ENCODE measurements at regions not wholly inside any gene's neighbourhood (a gene's known extent, or its start where the extent isn't known, plus 50 kb on each side); places are given as distances from the start of the nearest gene placed in this dataset.

DNA sequence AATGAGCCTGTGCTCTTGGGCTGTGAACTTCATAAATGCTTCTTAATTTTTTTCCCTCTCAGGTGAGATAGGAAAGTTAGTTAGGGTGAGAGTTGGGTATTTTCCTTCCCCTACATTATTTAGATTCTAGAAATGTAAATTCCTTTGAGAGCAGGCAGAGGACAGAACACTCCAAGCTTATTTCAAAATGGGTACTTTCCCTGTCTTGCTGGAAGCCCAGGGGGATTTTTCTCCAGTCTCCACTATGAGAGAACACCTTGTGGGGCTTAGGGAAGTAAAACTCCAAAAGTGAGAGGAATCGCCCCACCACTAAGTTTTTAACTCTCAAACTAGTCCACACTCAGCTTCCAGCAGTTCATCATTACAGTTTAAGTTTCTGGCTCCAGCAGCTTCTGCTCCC lies 253.2 kb upstream of the CTAGE1 start:
- no peak for DNase-seq (ENCODE audit: low spot score)

DNA sequence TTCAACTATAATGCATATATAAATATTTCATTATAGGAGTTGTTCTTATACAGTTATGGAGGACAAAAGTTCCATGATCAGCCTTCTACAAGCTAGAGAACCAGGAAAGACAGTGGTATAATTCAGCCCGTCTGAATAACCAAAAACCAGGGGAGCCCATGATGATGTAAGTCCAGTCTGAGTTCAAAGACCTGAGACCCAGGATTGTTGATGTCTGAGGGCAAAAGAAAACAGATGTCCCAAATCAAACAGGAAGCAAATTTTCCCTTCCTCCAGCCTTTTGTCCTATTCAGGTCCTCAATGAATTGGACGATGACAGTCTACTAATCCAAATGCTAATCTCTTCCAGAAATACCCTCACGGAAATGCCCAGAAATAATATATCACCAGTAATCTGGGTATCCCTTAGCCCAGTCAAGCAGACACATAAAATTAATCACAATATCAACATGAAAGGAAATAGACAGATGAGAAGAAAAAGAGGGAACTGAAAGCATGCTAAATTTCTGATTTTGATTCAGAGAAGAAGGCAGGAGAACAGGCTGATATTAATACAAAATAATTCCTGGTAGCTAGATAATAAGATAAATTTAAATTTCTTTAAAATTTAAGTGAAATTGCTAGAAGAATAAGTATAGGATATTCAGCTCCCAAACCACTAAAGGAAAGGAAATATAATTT lies 255.6 kb upstream of the CTAGE1 start:
- DNase-seq (ENCODE audit: low spot score), result no peak

GRCh38 chr18:22674272-22674671 lies 256.6 kb upstream of the CTAGE1 start:
- DNase-seq (ENCODE audit: low spot score), result no peak

- DNase-seq (ENCODE audit: low spot score), result no peak
These were observed 257.3 kb upstream of the CTAGE1 start for GRCh38 chr18:22675006-22675405.

DNA sequence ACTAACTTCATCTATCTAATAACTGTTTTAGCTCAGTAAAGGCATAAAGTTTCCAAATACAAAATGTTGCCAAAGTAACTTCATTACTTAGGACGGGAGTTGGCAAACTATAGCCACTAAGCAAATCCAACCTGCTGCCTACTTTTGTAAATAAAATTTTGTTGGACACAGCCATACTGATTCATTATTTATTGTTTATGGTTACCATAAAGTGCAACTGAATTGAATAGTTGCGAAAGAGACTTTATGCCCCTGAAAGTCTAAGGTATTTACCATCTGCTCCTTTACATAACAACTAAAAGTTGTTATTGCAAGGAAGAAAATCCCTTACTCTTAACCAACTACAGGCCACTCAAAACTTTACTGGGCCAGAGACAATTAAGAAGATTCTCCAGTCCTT lies 256.7 kb upstream of the RBBP8 start:
- DNase-seq (ENCODE audit: low spot score), result no peak

GRCh38 chr18:22678486-22678885 lies 254.6 kb upstream of the RBBP8 start:
- DNase-seq (ENCODE audit: low spot score), result no peak

DNA sequence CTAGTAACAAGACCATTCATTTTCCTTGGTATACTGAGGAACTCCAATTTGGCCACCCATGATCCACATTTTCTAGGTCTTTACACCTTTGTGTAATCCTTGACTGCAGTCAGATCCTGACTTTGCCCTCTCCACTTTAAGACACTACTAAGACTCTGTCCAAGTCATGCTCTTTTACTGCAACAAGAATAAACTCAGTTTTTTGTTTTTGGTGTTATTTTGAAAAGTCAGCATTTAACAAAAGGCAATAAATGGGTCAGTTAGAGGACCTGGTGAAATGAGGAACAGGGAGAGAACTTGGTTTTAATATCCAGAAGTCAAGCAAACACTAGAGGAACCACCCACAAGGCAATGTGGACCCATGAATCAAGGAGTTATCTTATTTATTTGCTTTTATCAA lies 252.2 kb upstream of the RBBP8 start:
- DNase-seq (ENCODE audit: low spot score), result no peak

DNA sequence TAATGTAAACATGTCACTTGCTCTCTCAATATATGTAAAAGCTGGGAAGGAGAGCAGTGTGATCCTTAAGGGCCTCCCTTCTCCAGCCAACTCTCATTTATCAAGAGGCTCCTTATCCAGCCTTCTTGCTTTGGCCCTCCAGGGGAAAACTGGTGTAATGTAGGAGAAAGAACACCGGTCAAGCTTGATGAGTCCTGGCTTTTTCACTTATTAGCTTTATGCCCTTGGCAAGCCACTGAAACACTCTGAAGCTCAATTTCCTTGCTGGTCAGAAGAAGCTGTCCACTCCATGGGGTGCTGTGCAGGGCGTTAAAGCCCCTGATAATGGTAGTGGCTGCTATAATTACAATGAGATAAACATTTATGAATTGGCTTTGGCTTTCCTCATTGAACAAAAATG lies 251.2 kb upstream of the RBBP8 start:
- DNase-seq (ENCODE audit: low spot score), result no peak

GRCh38 chr18:22682720-22683119 lies 250.4 kb upstream of the RBBP8 start:
- no peak for DNase-seq (ENCODE audit: low spot score)

DNA sequence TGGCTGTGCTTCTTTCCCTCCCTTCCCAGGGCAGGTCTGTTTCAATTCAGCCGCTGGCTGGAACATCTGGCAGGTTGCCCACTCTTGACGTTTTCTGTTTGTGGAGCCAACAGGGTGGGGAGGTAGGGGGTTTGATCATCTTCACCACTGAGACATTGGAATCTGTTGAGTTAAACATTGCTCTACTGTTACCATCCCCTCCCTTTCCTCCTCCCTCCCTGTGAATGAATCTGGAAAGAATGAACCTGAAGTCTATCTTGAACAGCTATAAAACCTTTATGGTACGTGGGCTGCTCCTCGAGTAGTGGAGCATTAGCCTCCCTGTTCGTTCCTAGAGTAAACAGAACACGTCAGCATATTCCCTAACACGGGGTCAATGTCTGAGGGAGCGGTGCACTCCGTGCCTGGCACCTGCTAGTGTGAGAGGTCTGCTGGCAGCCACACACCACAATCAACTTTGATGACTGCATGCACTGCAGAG lies 249.9 kb upstream of the RBBP8 start:
- no peak for DNase-seq (ENCODE audit: low spot score)

DNA sequence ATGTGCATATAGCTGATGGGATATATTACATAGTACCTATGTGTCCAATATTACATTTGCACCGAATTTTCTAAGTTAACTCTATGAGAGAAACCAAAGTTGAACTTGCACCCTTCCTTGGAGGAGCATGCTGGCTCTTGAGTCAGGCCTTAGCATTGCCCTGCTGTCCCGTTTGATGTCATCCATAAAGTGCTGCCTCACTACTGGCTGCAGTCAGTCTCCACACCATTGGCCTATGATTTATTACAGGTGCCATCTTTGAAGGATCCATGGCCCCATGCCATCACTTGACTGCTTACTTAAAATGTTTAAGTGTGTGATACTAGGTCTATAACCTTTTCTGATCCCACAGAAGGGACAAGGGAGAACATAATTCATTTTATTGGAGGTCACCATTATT lies 249.3 kb upstream of the RBBP8 start:
- DNase-seq (ENCODE audit: low spot score), result no peak

DNA sequence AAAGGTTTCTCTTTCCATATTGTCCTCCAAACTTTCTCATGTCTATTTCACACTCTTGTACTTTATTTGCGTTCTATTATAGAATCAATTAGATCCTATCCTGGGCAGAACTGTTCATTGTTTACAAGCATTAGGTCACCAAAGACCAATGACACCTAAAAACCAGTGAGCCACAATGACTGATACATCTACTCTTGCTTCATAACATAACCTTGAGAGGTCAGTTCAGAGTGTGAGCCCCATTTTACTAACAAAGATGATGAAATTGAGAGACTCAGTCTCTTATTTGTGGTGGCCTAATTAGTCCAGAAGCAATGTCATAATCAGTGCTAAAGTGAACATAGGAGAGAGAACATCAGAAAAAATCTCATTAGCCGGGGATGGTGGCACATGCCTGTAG lies 248.9 kb upstream of the RBBP8 start:
- DNase-seq (ENCODE audit: low spot score), result no peak

- no peak for DNase-seq (ENCODE audit: low spot score)
These were observed 247.3 kb upstream of the RBBP8 start for GRCh38 chr18:22685788-22686187.

- no peak for DNase-seq (ENCODE audit: low spot score)
These were observed 245.0 kb upstream of the RBBP8 start for GRCh38 chr18:22687892-22688680.

DNA sequence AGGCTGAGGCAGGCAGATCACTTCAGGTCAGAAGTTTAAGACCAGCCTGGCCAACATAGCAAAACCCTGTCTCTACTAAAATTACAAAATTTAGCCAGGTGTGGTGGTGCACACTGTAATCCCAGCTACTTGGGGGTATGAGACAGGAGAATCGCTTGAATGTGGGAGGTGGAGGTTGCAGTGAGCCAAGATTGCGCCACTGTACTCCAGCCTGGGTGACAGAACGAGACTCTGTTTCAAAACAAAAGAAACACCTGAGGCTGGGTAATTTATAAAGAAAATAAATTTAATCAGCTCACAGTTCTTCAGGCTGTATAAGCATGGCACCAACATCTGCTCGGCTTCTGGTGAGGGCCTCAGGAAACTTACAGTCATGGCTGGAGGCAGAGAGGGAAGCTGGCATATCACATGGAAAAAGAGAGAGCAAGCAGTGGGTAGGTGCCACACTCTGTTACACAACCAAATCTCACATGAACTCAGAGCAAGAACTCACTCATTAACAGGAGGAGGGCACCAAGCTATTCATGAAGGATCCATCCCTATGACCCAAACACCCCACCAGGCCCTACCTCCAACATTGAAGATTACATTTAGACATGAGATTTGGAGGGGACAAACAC lies 244.1 kb upstream of the RBBP8 start:
- DNase-seq (ENCODE audit: low spot score), result no peak

GRCh38 chr18:22689712-22690111 lies 243.4 kb upstream of the RBBP8 start:
- no peak for DNase-seq (ENCODE audit: low spot score)

DNA sequence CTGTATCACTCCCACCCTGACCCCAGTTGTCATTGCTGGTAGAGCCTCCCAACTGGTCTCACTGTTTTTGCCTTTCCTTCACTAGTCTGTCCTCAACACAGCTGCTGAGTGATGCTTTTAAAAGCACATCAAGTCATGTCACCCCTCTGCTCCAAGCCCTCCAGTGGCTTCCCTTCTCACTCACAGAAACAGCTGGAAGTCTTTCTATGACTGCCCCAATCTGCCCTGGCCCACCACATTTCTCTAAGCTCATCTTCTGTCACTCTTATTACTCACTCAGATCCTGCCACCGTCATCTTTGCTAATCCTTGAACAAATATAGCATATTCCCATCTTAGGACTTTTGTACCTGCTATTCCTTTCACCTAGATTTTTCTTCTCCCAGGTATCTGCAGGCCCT lies 242.6 kb upstream of the RBBP8 start:
- no peak for DNase-seq (ENCODE audit: low spot score)

DNA sequence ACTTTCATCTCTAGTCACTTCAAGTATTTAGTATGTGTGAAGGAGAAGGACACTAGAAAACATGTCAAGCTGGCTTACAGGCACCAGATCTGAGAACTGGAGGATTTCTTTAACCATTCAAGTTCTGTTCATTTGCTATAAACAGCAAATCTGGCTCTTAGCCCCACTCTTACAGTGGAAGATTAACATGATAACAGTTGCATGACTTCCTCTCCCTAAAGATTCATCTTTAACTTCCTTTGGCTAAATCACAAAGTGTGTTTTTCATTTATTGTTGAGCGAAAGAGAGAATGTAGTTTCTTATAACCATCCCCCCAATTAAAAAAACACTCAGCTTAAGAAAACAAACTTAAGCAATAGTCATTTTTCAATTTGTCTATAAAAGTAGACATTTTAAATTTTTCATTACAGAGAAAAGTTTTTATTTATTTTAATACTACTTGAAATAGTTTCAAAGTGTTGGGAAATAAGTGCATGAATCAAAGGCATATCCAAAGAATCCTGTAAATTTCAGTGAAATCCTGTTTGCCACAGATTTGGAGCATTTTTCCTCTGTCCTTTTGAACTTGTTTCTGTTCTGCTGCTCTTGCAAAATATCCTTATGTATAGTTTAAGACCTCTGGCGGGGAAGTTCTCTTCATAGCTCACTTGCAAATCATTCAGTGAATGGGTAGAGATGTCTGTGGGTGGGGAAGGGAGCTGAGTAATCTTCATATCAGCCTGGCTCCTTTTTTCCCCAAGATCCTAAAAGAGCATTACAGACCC lies 241.0 kb upstream of the RBBP8 start:
- no peak for DNase-seq (ENCODE audit: low spot score)

DNA sequence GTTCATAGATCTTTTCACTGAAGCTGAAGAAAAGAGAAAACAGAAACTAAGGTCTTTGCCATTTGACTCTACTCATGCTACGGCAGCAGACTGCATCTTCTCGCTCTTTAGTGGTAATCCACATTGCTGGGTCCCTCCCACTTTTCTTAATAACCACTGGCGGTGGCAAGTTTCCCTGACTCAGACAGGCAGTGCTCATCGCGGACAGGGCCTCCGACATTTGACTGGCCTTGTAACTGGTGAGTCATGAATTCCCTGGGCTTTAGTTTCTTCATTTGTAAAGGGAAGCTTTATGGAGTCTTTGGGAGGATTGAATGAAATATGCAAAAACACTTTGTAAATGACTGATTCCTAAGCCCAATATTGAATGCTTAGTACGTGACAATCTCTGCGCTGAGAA lies 238.2 kb upstream of the RBBP8 start:
- no peak for DNase-seq (ENCODE audit: low spot score)

GRCh38 chr18:22695674-22696073 lies 237.5 kb upstream of the RBBP8 start:
- no peak for DNase-seq (ENCODE audit: low spot score)

- no peak for DNase-seq (ENCODE audit: low spot score)
These were observed 235.6 kb upstream of the RBBP8 start for GRCh38 chr18:22697561-22697960.

GRCh38 chr18:22698711-22699110 lies 234.4 kb upstream of the RBBP8 start:
- DNase-seq (ENCODE audit: low spot score), result no peak

All from SK-N-DZ (cell line).